GM12891 (cell line): ENCODE measurements at regions not wholly inside any gene's neighbourhood (a gene's known extent, or its start where the extent isn't known, plus 50 kb on each side); places are given as distances from the start of the nearest gene placed in this dataset.

Source experiments
- PAX5 ChIP-seq: IDR thresholded peaks from 2 replicates; pipeline ENCODE4 v1.6.1; 2011; ENCODE audit warnings: low read length, moderate library complexity, mild to moderate bottlenecking; ENCODE audit not compliant: insufficient read depth, severe bottlenecking
- POLR2A ChIP-seq: IDR thresholded peaks from 2 replicates; pipeline ENCODE4 v1.6.1; 2011; ENCODE audit warnings: low read depth, low read length, control low read depth
- POLR2AphosphoS5 ChIP-seq: IDR thresholded peaks from 2 replicates; pipeline ENCODE4 v1.6.1; 2011; ENCODE audit warnings: low read depth, low read length, control low read depth
- SPI1 ChIP-seq: IDR thresholded peaks from 2 replicates; pipeline ENCODE4 v1.6.1; 2011; ENCODE audit warnings: low read depth, low read length, control low read depth
- TAF1 ChIP-seq: IDR thresholded peaks from 2 replicates; pipeline ENCODE4 v1.6.1; 2011; ENCODE audit warnings: low read depth, low read length, control low read depth

DNA sequence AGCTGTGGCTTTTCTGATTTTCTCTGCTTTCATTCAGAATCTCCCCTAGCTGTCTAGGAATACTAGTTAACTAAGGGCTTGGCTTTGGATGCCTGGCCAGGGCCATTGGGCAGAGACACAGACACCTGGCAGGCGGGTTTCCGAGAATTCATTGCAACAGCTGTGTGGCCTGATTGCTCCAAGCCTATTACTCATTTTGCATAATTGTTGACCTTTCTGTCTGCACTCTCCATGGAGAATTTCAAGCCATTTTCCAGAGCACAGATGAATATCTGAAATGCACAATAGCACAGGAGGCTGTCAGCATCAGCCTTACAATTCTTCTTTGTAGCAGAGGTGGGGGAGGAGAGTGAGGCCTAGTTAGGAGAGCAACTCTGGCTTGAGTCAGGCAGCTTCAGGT is 310.5 kb downstream of the DMAC1 start:
- no peak for TF ChIP-seq POLR2A
- TF ChIP-seq TAF1, result no peak
- no peak for TF ChIP-seq POLR2AphosphoS5
- no peak for TF ChIP-seq SPI1
- TF ChIP-seq PAX5, result no peak
